Mesothelial cell of epicardium (in vitro differentiated cells): ENCODE measurements at regions not wholly inside any gene's neighbourhood (a gene's known extent, or its start where the extent isn't known, plus 50 kb on each side); places are given as distances from the start of the nearest gene placed in this dataset.
A peak's percentile ranks its signal among the peaks of the same experiment; 100 is the strongest.

ENCODE experiments used
- DNase-seq, 2 experiments: peaks; one replicate each; pipeline ENCODE4 v3.0.0; 2021; ENCODE audit warnings: low spot score in 2 of 2; ENCODE audit not compliant: unreplicated experiment in 2 of 2
- H3K27ac Mint-ChIP-seq: 2 replicates; pipeline ENCODE4 v1.8.0; 2021; ENCODE audit warnings: mixed read lengths
- H3K27me3 Mint-ChIP-seq: 2 replicates; pipeline ENCODE4 v1.8.0; 2021; ENCODE audit warnings: low read depth, mixed read lengths
- H3K36me3 Mint-ChIP-seq: 2 replicates; pipeline ENCODE4 v1.8.0; 2021; ENCODE audit warnings: mixed read lengths
- H3K4me1 Mint-ChIP-seq: 2 replicates; pipeline ENCODE4 v1.8.0; 2021; ENCODE audit warnings: mixed read lengths
- H3K4me3 Mint-ChIP-seq: 2 replicates; pipeline ENCODE4 v1.8.0; 2021; ENCODE audit warnings: mild to moderate bottlenecking, moderate library complexity, mixed read lengths
- H3K9me3 Mint-ChIP-seq: 2 replicates; pipeline ENCODE4 v1.8.0; 2021; ENCODE audit warnings: mixed read lengths
- TF ChIP-seq, protein P1 (sequence below): fragments of 200-600 bp; sonication (generic); IDR thresholded peaks from one replicate; pipeline ENCODE4 v1.5.0; 2021; ENCODE audit warnings: antibody characterized with exemption; ENCODE audit not compliant: unreplicated experiment

DNA sequence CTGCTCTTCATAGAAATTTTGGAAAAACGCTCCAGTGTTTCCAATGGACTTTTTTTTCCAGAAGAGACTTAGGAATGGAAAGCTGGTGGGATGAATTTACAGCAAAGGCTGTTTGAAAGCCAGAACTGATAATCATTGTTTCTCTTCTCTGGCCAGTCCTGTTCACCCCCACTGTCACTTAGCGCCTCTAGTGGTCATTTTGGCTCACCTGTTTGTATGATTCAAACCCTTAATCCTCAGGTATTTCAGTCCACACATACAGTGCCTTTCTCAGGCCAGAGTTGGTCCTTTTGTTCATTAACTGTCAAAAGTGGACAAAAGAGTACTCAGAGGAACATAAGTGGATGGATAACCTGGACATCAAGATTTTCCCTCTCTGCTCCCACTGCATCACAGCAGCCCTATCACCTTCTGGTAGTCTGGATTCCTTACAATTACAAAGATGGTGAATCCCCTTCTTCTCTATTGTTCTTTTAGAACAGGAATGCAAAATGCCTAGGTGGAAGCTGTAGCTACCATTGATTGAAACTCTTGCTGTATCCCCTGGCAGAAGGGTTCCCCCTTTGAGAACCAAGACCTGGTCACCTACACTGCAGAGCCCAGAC, 177.6 kb upstream of the OLFM3 start:
- Mint-ChIP-seq H3K4me1 (no peaks in the 10 kb centered on the region), H3K36me3 (no peaks in the 10 kb centered on the region), H3K9me3 (peaks cover 8% of the 10 kb centered on the region), H3K27me3 (no peaks in the 10 kb centered on the region), H3K27ac (no peak overlapping the region), H3K4me3 (no peak overlapping the region)
- DNase-seq, result no peak
- TF ChIP-seq, protein P1, sequence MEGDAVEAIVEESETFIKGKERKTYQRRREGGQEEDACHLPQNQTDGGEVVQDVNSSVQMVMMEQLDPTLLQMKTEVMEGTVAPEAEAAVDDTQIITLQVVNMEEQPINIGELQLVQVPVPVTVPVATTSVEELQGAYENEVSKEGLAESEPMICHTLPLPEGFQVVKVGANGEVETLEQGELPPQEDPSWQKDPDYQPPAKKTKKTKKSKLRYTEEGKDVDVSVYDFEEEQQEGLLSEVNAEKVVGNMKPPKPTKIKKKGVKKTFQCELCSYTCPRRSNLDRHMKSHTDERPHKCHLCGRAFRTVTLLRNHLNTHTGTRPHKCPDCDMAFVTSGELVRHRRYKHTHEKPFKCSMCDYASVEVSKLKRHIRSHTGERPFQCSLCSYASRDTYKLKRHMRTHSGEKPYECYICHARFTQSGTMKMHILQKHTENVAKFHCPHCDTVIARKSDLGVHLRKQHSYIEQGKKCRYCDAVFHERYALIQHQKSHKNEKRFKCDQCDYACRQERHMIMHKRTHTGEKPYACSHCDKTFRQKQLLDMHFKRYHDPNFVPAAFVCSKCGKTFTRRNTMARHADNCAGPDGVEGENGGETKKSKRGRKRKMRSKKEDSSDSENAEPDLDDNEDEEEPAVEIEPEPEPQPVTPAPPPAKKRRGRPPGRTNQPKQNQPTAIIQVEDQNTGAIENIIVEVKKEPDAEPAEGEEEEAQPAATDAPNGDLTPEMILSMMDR, result no peak

DNA sequence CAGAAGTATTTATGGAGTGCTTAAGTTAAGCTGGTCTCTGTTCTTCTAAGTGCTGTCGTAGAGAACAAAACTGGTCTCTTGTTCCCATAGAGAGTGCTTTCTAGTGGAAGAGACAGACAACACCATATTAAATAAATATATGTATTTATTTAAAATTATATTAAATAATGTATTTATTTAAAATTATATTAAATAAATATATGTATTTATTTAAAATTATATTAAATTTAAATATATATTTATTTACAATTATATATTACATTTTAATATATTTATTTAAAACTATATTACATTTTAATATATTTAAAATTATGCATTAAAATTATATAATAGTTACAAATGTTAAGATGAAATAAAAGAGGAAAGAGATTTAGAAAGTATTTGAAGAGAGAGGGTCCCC, 175.5 kb upstream of the OLFM3 start:
- Mint-ChIP-seq H3K27me3 (no peaks in the 10 kb centered on the region), H3K9me3 (peaks cover 8% of the 10 kb centered on the region), H3K4me3 (no peak overlapping the region), H3K4me1 (peaks cover 2% of the 10 kb centered on the region), H3K36me3 (no peaks in the 10 kb centered on the region), H3K27ac (no peak overlapping the region)
- TF ChIP-seq, protein P1, result no peak
- no peak for DNase-seq

DNA sequence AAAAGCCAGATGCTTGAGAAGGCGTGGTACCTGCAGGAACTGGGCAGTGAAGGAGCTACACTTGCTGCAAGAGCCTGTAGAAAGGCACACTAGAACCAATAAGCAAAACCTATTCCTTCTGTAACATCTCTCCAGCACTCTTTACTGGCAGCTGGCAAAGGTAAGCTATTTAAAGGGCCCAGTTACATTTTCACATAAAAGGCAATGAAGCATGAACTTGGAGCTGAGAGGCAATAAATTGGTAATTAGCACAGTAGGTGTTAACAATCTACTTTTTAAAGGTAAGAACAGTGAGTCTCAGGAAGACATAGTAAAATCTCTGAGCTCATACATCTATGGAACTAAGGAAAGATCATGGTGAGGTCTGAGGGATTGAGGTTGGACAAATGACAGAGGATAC, 167.1 kb upstream of the OLFM3 start:
- Mint-ChIP-seq H3K4me3 (no peak overlapping the region), H3K27me3 (no peaks in the 10 kb centered on the region), H3K27ac (no peak overlapping the region), H3K4me1 (no peaks in the 10 kb centered on the region), H3K9me3 (no peaks in the 10 kb centered on the region), H3K36me3 (no peaks in the 10 kb centered on the region)
- DNase-seq, result no peak
- TF ChIP-seq, protein P1, result no peak

DNA sequence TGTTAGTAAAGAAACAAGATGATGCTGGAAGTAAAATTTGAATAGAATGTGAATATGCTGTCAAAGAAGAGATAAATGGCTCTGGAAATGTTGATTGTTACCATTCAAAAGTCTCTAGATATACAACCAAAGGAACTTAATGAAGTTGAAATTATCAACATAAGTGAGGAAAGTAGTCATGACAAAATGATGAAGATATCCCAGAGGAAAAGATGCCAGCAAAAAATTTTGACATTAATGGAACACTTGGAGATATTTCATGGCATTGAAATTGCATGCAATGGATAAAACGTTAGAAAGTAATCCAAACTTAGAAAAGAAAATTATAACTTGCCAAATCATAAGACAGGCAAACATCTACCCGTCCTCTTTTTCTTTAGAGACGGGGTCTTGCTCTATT, 154.5 kb upstream of the OLFM3 start:
- Mint-ChIP-seq H3K36me3 (no peaks in the 10 kb centered on the region), H3K9me3 (peaks cover under 1% of the 10 kb centered on the region), H3K27ac (peak overlapping the region; percentile 15), H3K27me3 (no peaks in the 10 kb centered on the region), H3K4me3 (no peak overlapping the region), H3K4me1 (peaks cover 22% of the 10 kb centered on the region)
- no peak for DNase-seq
- TF ChIP-seq, protein P1, result no peak

DNA sequence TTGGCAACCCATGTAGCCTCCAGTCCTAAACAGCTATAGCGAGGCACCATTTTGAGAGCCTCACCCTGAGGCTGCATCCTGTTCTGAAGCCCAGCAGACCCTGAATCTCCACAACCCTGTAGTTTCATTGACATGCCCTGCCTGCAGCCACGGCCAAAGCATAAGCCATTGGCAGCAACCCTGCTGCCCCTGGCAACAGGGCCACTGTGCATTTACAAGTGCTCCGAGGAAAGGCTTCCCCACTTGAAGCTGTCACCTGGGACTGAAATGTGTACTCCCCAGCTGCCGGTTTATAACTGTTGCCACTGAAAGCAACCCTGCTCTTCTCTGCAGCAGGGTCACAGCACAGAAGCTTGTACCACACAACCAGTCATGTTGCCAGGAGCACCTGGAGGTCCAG, 124.2 kb upstream of the OLFM3 start:
- no peaks in the 10 kb centered on the region for H3K27me3 Mint-ChIP-seq
- no peaks in the 10 kb centered on the region for H3K36me3 Mint-ChIP-seq
- no peak for DNase-seq
- H3K27ac Mint-ChIP-seq, result no peak overlapping the region
- H3K9me3 Mint-ChIP-seq, result peaks cover 4% of the 10 kb centered on the region
- H3K4me1 Mint-ChIP-seq, result peaks cover 6% of the 10 kb centered on the region
- TF ChIP-seq, protein P1, result no peak
- no peak overlapping the region for H3K4me3 Mint-ChIP-seq

DNA sequence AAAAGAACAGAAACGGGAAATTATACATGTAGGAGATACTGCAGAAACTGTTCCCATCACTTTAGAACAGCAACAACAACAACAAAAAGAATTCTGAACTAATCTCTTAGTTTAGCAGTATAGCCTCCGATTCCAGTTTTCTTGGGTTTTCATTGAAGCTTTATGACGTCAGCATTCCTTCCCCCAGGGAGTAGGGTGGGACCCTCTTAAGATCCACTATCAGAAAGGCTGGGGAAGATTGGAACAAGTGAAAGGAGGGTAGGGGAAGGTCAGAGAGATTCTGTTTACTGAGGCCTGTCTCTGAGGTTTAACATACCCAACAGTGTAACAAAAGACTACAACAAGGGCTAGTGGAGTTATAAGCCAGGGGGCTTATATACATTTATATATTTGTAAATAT, 121.4 kb upstream of the OLFM3 start:
- Mint-ChIP-seq H3K27ac (peak overlapping the region; percentile 33), H3K4me3 (no peak overlapping the region), H3K9me3 (peaks cover 4% of the 10 kb centered on the region), H3K4me1 (peaks cover 10% of the 10 kb centered on the region), H3K27me3 (no peaks in the 10 kb centered on the region), H3K36me3 (no peaks in the 10 kb centered on the region)
- TF ChIP-seq, protein P1, result no peak
- no peak for DNase-seq
